GM18873 (cell line): ENCODE measurements at regions not wholly inside any gene's neighbourhood (a gene's known extent, or its start where the extent isn't known, plus 50 kb on each side); places are given as distances from the start of the nearest gene placed in this dataset.

Source experiments
- ATAC-seq: cut with Tn5 transposase; IDR thresholded peaks from one replicate; pipeline ENCODE4 v1.9.1; 2021; ENCODE audit warnings: mild to moderate bottlenecking, moderate library complexity, moderate number of reproducible peaks; ENCODE audit not compliant: unreplicated experiment, low FRiP score

DNA sequence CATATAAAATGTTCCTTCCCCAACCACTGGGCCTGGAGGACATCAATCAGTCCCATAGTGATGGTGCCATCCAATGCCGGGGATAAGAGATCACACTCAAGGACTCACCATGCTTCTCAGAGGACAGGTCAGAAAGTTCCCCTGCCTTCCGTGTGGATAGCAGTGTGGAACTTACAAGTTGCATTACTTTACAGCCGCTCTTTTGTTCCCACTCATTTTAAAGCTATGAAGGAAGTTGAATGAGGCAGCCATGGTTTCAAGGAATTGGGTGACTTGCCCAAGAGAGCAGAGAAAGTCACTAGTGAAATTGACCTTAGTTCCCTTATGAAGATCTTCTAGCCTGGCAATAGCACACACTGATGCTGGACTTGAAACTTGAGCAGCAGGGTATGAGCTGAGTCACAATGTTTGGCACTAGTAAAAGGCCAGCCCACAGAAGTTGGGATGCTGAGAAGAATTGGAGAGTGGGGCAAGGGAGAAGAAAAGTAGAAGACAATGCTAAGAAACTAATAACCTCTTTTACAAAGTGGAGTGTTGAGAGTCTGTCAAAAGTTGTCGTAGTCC lies 78.7 kb downstream of the CXCL12 start:
- no peak for ATAC-seq

- ATAC-seq, result no peak
Observed at GRCh38 chr10:44301781-44302355, 83.0 kb downstream of the CXCL12 start.

- peak; percentile 86 for ATAC-seq
Observed at GRCh38 chr10:44300666-44301649, 83.9 kb downstream of the CXCL12 start.

DNA sequence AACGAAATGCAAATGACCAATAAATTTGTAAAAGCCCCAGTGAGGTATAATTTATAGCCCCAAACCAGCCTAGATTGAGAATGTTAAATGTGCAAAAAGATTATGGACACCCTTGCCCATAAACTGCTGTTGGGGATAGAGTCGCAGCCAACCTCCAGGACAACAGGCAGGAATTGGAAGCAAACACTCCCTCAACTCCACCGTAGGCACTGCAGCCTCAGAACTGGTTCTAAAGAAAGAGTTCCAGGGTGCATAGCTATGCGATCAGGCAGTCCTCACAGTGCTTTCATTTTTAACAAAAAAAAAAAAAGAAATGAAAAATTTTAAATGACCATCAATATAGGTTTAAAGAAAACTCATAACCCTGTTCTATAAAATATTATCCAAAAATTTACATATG lies 86.2 kb downstream of the CXCL12 start:
- no peak for ATAC-seq

- ATAC-seq, result no peak
Observed at GRCh38 chr10:44297963-44298362, 86.9 kb downstream of the CXCL12 start.

DNA sequence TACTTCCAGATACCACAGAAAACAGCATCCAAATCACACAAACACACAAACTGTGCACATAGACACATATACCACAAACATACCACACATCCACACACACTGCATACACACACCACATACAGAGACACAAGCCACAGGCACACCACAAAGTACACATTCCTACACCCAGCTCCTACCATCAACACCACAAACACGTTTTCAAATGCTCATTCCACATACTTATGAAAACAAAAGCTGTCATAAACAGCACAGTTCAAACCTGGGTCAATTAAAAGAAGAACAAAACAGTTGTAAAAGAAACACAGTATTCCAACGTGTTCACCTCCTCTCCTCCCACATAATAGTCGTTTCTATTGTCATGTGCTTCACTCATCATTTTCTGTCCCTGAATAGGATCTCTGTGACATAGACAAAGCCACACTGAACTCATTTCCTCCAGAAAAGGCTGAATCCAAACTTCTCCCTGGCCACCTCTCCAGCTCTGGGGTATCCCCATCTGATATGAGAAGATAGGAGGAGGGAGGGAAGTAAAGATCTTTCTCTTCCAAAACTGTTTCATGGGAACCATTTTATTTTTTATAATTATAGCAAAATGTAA lies 89.2 kb downstream of the CXCL12 start:
- ATAC-seq, result no peak

GRCh38 chr10:44294726-44295412 lies 90.0 kb downstream of the CXCL12 start:
- no peak for ATAC-seq

GRCh38 chr10:44293842-44294241 lies 91.1 kb downstream of the CXCL12 start:
- no peak for ATAC-seq

- ATAC-seq, result no peak
Observed at GRCh38 chr10:44293306-44293778, 91.6 kb downstream of the CXCL12 start.

DNA sequence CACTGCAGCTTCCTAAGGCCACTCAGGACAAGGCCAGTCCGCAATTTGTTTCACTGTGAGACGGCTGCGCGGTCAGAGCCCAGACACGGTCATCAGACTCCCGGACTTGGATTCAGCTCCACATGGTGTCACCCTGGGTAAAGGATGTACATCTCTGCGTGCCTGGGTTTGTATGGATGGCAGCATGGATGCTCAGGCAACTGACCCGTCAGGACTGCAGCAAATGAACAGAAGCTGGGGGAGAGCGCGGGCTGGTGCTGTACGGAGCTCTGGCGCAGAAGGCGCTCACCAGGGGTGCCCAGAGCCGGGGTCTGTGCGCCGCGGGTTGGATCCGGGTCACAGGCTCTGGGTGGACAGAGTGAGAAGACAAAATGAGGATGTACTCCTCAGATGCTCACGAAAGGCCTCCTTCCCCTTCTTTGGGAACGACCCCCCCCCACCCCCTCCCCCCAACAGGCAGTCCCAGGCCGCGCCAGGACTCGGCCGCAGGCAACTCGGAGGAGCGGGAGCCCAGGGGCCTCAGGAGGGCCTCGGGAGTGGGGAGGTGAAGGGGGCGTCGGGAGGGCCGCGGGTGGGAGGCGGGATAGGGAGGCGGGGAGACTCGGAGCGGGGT lies 92.4 kb downstream of the CXCL12 start:
- ATAC-seq, result no peak

- ATAC-seq, result no peak
Observed at GRCh38 chr10:44291091-44291490, 93.8 kb downstream of the CXCL12 start.

GRCh38 chr10:44289125-44289524 lies 95.8 kb downstream of the CXCL12 start:
- no peak for ATAC-seq

DNA sequence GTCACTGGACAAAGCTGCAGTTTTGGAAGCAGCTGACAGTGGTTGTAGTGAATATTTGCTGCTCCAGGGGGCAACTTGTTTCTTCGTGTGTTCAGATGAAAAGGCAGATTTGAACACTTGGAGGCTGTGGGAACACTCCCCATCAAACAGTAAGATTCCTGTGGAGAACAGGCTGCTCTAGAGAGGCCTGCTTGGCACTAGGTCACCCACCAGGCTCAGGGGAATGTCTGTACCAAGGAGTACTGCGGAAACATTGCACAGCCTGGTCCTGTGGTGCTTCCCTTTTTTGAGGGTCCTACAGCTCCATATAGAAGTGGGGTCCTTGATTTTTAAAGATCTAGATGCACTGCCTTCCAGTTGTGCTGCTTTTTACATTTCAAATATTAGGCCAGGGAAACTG lies 97.5 kb downstream of the CXCL12 start:
- ATAC-seq, result no peak

GRCh38 chr10:44284198-44285084 lies 100.5 kb downstream of the CXCL12 start:
- no peak for ATAC-seq

GRCh38 chr10:44282626-44283300 lies 102.1 kb downstream of the CXCL12 start:
- no peak for ATAC-seq

- ATAC-seq, result no peak
Observed at GRCh38 chr10:44281662-44282061, 103.2 kb downstream of the CXCL12 start.

- ATAC-seq, result no peak
Observed at GRCh38 chr10:44281089-44281613, 103.7 kb downstream of the CXCL12 start.
